ENCODE measurements at regions not wholly inside any gene's neighbourhood (a gene's known extent, or its start where the extent isn't known, plus 50 kb on each side); places are given as distances from the start of the nearest gene placed in this dataset.

GRCh38 chr16:72621651-72622050 lies 426.3 kb downstream of the ZFHX3 start:
- TF ChIP-seq SUZ12 (IDR thresholded peaks at IDR 0.05; ENCODE audit: low read length) (no peak), SP2 (IDR thresholded peaks at IDR 0.05; ENCODE audit: low read length) (no peak), POLR2AphosphoS5 (IDR thresholded peaks at IDR 0.05; ENCODE audit: low read depth, low read length) (no peak), YY1 (IDR thresholded peaks at IDR 0.05; ENCODE audit: low read depth, low read length) (no peak), EZH2 (IDR thresholded peaks at IDR 0.05; ENCODE audit: low read depth, low read length, severe bottlenecking) (no peak)
- TF ChIP-seq, protein P1, sequence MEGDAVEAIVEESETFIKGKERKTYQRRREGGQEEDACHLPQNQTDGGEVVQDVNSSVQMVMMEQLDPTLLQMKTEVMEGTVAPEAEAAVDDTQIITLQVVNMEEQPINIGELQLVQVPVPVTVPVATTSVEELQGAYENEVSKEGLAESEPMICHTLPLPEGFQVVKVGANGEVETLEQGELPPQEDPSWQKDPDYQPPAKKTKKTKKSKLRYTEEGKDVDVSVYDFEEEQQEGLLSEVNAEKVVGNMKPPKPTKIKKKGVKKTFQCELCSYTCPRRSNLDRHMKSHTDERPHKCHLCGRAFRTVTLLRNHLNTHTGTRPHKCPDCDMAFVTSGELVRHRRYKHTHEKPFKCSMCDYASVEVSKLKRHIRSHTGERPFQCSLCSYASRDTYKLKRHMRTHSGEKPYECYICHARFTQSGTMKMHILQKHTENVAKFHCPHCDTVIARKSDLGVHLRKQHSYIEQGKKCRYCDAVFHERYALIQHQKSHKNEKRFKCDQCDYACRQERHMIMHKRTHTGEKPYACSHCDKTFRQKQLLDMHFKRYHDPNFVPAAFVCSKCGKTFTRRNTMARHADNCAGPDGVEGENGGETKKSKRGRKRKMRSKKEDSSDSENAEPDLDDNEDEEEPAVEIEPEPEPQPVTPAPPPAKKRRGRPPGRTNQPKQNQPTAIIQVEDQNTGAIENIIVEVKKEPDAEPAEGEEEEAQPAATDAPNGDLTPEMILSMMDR (IDR thresholded peaks at IDR 0.05; ENCODE audit: control extremely low read depth in 1 of 3, insufficient read depth in 1 of 3, low read depth in 1 of 3, low read length in 3 of 3): no peak
